ENCODE measurements at regions not wholly inside any gene's neighbourhood (a gene's known extent, or its start where the extent isn't known, plus 50 kb on each side); places are given as distances from the start of the nearest gene placed in this dataset.

GRCh38 chr2:234437642-234438304, 59.1 kb downstream of the ARL4C start:
- Histone ChIP-seq H3K4me1 (ENCODE audit: insufficient read depth, low read length) (no peaks in the 10 kb centered on the region; the same call in 1 of the 2 replicates), H3K9me3 (ENCODE audit: control insufficient read depth, low read depth, low read length) (no peaks in the 10 kb centered on the region), H3K79me1 (ENCODE audit: insufficient read depth, low read depth, low read length, poor library complexity, severe bottlenecking) (no peaks in the 10 kb centered on the region), H3K18ac (ENCODE audit: insufficient read length, low read depth, low read length) (no peak overlapping the region), H2BK20ac (ENCODE audit: low read depth, low read length, poor library complexity, severe bottlenecking) (no peak overlapping the region), H3K56ac (ENCODE audit: insufficient read length, low read depth, low read length) (no peak overlapping the region), H4K91ac (ENCODE audit: insufficient read length, low read depth, low read length) (no peak overlapping the region), H3K27me3 (ENCODE audit: insufficient read depth, low read length) (no peaks in the 10 kb centered on the region), H4K5ac (ENCODE audit: insufficient read length, low read depth, low read length) (no peak overlapping the region), H2AFZ (ENCODE audit: low read length) (no peak overlapping the region), H3T11ph (ENCODE audit: low read length) (no peak overlapping the region), H3K4ac (ENCODE audit: low read depth, low read length) (no peak overlapping the region), H3K23me2 (ENCODE audit: insufficient read length, low read depth, low read length, poor library complexity, severe bottlenecking) (peaks cover 2% of the 10 kb centered on the region), H3K9ac (ENCODE audit: extremely low read depth, insufficient read length, low read length) (no peak overlapping the region), H3K79me2 (ENCODE audit: insufficient read depth, low read length) (no peaks in the 10 kb centered on the region), H3K4me2 (ENCODE audit: insufficient read depth, insufficient read length, low read length) (no peak overlapping the region), H3K27ac (ENCODE audit: insufficient read length, low read depth, low read length) (no peak overlapping the region), H2BK5ac (ENCODE audit: insufficient read length, low read length) (no peak overlapping the region), H2BK15ac (ENCODE audit: low read depth, low read length) (no peak overlapping the region), H4K8ac (replicated peaks; ENCODE audit: insufficient read length, low read depth, low read length) (no peak overlapping the region), H3K14ac (ENCODE audit: insufficient read depth, low read length) (no peak overlapping the region), H3K23ac (ENCODE audit: insufficient read length, low read depth, low read length) (no peak overlapping the region), H2AK5ac (ENCODE audit: insufficient read length, low read length) (no peak overlapping the region), H4K20me1 (ENCODE audit: control insufficient read depth, insufficient read depth, insufficient read length) (no peaks in the 10 kb centered on the region), H2BK120ac (ENCODE audit: low read depth, low read length, poor library complexity, severe bottlenecking) (no peak overlapping the region), H2BK12ac (ENCODE audit: insufficient read length, low read depth, low read length) (no peak overlapping the region)
- H3K27ac Mint-ChIP-seq: no peak overlapping the region; a peak in 1 of 7 replicates
- no CpG with 5 or more reads among the region's 11 CpGs for WGBS (ENCODE audit: extremely low coverage, insufficient read length, low lambda C conversion rate)
- peaks cover 22 to 31% of the 10 kb centered on the region in 2 experiments for H3K4me1 Mint-ChIP-seq
- peaks cover 0 to 1% (median 0%) of the 10 kb centered on the region in 3 experiments; a peak in 1 of 7 replicates for H3K36me3 Mint-ChIP-seq (ENCODE audit: insufficient read depth in 1 of 3, low read depth in 3 of 3)
- peaks cover 19% of the 10 kb centered on the region for H3K27me3 Mint-ChIP-seq (ENCODE audit: low read depth)
- TF ChIP-seq, protein P1, sequence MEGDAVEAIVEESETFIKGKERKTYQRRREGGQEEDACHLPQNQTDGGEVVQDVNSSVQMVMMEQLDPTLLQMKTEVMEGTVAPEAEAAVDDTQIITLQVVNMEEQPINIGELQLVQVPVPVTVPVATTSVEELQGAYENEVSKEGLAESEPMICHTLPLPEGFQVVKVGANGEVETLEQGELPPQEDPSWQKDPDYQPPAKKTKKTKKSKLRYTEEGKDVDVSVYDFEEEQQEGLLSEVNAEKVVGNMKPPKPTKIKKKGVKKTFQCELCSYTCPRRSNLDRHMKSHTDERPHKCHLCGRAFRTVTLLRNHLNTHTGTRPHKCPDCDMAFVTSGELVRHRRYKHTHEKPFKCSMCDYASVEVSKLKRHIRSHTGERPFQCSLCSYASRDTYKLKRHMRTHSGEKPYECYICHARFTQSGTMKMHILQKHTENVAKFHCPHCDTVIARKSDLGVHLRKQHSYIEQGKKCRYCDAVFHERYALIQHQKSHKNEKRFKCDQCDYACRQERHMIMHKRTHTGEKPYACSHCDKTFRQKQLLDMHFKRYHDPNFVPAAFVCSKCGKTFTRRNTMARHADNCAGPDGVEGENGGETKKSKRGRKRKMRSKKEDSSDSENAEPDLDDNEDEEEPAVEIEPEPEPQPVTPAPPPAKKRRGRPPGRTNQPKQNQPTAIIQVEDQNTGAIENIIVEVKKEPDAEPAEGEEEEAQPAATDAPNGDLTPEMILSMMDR (conservative IDR thresholded peaks at IDR 0.05): no peak
- no peak for DNase-seq
- H3K4me3 Mint-ChIP-seq: no peak overlapping the region
- no peaks in the 10 kb centered on the region; a peak in 1 of 5 replicates for H3K9me3 Mint-ChIP-seq

Data from H9 (cell line).